ENCODE measurements at regions not wholly inside any gene's neighbourhood (a gene's known extent, or its start where the extent isn't known, plus 50 kb on each side); places are given as distances from the start of the nearest gene placed in this dataset.

DNA sequence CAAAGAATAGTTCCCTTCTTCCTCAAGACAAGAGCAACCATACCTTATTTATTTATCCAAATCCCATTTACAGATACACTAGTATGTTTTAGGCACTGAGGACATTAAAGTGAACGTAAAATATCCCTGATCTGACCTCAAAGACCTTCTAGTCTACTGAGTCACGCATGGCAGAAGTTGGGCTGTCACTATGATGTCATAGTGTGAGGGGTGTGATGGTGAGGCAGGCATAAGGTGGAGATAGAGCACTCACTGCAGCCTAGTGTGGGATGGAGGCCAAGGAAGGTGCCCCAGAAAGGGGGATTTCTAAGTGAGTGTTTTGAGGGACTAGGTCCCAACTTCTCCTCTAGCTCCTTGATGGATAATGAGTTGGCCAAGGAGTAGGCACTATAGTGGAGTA, 249.5 kb upstream of the SKOR2 start:
- TF ChIP-seq FOXP2 (optimal IDR thresholded peaks at IDR 0.05; ENCODE audit: control extremely low read depth, extremely low read length, insufficient read depth) (no peak), EZH2 (IDR thresholded peaks at IDR 0.05) (no peak), POLR2AphosphoS5 (IDR thresholded peaks at IDR 0.05; ENCODE audit: borderline replicate concordance, low read depth, low read length) (no peak)
- H3K36me3 ChIP-seq (ENCODE audit: insufficient read depth, low read length), result no peaks in the 10 kb centered on the region
- no peak overlapping the region for H3K4me3 ChIP-seq
- DNase-seq (ENCODE audit: low read depth, low spot score), result no peak
- no peak overlapping the region for H3K9ac ChIP-seq (ENCODE audit: insufficient read length)
- no peaks in the 10 kb centered on the region for H3K9me3 ChIP-seq (ENCODE audit: low read depth, low read length)
- H3K27ac ChIP-seq, result no peak overlapping the region

DNA sequence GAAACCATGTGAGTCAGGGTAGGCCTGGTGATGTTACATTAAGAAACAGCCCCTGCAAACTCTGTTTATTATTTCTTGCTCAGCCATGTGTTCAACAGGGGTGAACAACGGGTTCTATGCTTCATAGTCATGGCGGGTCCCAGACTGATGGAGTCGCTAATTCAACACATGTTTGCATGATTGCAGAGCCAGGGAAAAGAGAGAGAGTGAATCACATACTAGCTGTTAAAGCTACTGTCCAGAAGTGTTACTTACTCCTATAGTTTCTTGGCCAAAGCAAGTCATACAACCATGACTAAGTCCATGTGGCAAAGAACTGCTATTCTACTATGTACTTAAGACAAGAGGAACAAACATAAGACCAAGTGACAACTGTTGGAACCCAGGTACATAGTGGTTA, 241.2 kb upstream of the SKOR2 start:
- Histone ChIP-seq H3K4me3 (no peak overlapping the region), H3K27ac (no peak overlapping the region), H3K9ac (ENCODE audit: insufficient read length) (no peak overlapping the region), H3K36me3 (ENCODE audit: insufficient read depth, low read length) (no peaks in the 10 kb centered on the region), H3K9me3 (ENCODE audit: low read depth, low read length) (no peaks in the 10 kb centered on the region)
- no peak for DNase-seq (ENCODE audit: low read depth, low spot score)
- TF ChIP-seq POLR2AphosphoS5 (IDR thresholded peaks at IDR 0.05; ENCODE audit: borderline replicate concordance, low read depth, low read length), result no peak
- TF ChIP-seq FOXP2 (optimal IDR thresholded peaks at IDR 0.05; ENCODE audit: control extremely low read depth, extremely low read length, insufficient read depth), result no peak
- no peak for TF ChIP-seq EZH2 (IDR thresholded peaks at IDR 0.05)

DNA sequence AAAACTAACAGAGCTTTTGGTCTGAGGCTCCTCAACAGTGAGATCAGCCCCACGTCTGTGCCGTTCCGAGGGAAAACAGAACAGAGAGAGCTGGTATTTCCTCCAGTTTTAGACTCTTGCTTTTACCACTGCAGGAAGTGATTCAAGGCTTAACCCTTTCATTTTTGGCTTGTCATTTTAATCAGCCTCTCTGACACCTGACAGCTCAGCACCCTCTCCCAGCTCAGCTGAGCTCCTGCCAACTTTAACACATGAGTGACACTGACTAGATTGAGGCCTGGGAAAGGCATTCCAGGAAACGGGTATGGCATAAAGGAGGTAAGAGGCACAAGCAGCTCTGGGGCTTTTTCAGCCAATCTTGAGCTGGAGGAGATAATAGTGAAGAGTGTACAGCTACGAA, 239.4 kb upstream of the SKOR2 start:
- Histone ChIP-seq H3K4me3 (no peak overlapping the region), H3K9ac (ENCODE audit: insufficient read length) (no peak overlapping the region), H3K36me3 (ENCODE audit: insufficient read depth, low read length) (no peaks in the 10 kb centered on the region), H3K27ac (no peak overlapping the region), H3K9me3 (ENCODE audit: low read depth, low read length) (no peaks in the 10 kb centered on the region)
- DNase-seq (ENCODE audit: low read depth, low spot score), result no peak
- no peak for TF ChIP-seq POLR2AphosphoS5 (IDR thresholded peaks at IDR 0.05; ENCODE audit: borderline replicate concordance, low read depth, low read length)
- no peak for TF ChIP-seq EZH2 (IDR thresholded peaks at IDR 0.05)
- no peak for TF ChIP-seq FOXP2 (optimal IDR thresholded peaks at IDR 0.05; ENCODE audit: control extremely low read depth, extremely low read length, insufficient read depth)

DNA sequence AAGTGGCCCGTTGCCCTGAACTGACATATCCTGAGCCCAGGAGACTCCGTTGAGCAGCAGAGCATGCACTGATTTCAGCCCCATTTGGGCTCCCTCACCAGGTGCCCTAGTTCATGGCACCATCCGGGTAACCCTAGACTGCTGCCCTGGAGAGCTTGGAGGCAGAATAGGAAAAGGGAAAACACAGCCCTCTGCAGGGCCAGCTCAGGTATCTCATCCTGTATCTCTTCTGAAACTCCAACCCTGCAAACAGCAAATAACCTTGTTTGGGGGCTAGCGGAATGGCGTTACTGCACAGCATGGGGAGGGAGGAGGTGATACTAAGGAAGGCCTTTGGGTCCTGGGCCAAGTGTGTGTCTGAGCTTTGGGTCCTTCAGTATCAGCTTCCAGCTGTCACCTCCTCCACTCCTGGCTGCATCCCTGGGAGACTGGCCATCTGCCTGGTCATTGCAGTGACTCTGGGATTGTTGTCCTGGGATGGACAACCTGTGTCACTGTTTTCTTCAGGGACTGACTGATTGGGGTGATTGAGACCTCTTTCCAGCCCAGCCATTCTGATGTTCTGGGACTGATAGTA, 233.8 kb upstream of the SKOR2 start:
- no peak overlapping the region for H3K4me3 ChIP-seq
- no peaks in the 10 kb centered on the region for H3K36me3 ChIP-seq (ENCODE audit: insufficient read depth, low read length)
- no peak overlapping the region for H3K9ac ChIP-seq (ENCODE audit: insufficient read length)
- H3K27ac ChIP-seq, result no peak overlapping the region
- no peaks in the 10 kb centered on the region for H3K9me3 ChIP-seq (ENCODE audit: low read depth, low read length)
- TF ChIP-seq POLR2AphosphoS5 (IDR thresholded peaks at IDR 0.05; ENCODE audit: borderline replicate concordance, low read depth, low read length) (no peak), EZH2 (IDR thresholded peaks at IDR 0.05) (no peak), FOXP2 (optimal IDR thresholded peaks at IDR 0.05; ENCODE audit: control extremely low read depth, extremely low read length, insufficient read depth) (no peak)
- no peak for DNase-seq (ENCODE audit: low read depth, low spot score)

DNA sequence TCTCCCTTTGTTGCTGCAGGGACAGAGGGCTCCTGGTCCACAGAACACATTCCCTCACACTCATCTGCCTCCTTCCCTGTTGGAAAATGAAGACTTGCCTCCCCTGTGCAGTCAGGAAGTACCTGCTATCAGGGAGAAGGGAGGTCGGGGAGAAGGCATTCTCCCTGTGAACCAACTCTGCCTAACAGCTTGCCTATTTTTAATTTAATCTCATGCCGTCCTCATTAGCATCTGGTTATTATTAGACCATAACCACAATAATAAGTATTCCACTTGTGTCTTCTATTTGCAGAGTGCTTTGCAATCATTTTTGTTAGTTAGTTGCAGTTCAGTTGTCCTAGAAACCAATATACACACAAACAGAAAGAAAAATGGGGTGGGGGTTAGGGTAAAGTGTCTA, 232.6 kb upstream of the SKOR2 start:
- H3K27ac ChIP-seq, result no peak overlapping the region
- H3K36me3 ChIP-seq (ENCODE audit: insufficient read depth, low read length), result no peaks in the 10 kb centered on the region
- no peak for DNase-seq (ENCODE audit: low read depth, low spot score)
- no peak for TF ChIP-seq EZH2 (IDR thresholded peaks at IDR 0.05)
- no peak for TF ChIP-seq FOXP2 (optimal IDR thresholded peaks at IDR 0.05; ENCODE audit: control extremely low read depth, extremely low read length, insufficient read depth)
- no peak for TF ChIP-seq POLR2AphosphoS5 (IDR thresholded peaks at IDR 0.05; ENCODE audit: borderline replicate concordance, low read depth, low read length)
- H3K9me3 ChIP-seq (ENCODE audit: low read depth, low read length), result no peaks in the 10 kb centered on the region
- H3K4me3 ChIP-seq, result no peak overlapping the region
- H3K9ac ChIP-seq (ENCODE audit: insufficient read length), result no peak overlapping the region

DNA sequence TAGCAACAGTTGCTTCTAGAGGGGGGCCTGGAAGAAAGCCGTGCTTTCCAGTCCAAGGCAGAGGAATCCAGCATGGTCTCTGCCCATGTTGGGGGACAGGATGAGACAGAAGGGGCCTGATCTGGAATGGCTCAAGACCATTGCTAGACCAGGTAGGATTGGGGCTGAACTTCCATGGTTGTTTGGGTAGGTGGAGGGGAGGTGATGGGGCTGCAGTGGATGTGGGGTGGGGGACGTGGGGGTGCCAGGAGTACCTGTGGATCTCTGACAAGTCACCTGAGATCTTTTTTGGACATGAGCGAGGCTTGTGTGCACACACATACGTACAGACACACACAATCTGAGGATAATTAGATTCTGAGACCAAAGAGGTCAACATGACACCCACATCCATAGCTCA, 228.7 kb upstream of the SKOR2 start:
- TF ChIP-seq FOXP2 (optimal IDR thresholded peaks at IDR 0.05; ENCODE audit: control extremely low read depth, extremely low read length, insufficient read depth) (no peak), EZH2 (IDR thresholded peaks at IDR 0.05) (no peak), POLR2AphosphoS5 (IDR thresholded peaks at IDR 0.05; ENCODE audit: borderline replicate concordance, low read depth, low read length) (no peak)

DNA sequence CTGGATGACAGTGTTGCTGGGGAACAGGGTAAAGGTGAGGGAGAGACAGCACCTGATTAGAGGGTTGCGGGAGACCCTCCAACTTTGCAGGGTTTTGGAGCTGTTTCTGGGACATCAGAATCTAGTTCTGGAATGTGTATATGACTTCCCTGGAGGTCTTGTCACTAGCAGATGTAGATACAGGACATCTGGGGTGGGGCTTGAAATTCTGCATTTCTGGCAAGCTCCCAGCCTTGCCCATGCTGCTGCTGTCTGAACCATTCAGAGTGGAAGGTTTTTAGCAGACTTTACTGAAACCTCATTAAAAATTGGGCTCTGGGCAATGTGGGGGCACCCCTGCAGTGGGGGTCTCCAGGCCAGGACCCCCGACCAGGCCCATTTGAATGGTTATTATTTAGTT, 220.3 kb upstream of the SKOR2 start:
- H3K4me3 ChIP-seq, result no peak overlapping the region
- TF ChIP-seq FOXP2 (optimal IDR thresholded peaks at IDR 0.05; ENCODE audit: control extremely low read depth, extremely low read length, insufficient read depth), result no peak
- no peak for TF ChIP-seq EZH2 (IDR thresholded peaks at IDR 0.05)
- no peak for TF ChIP-seq POLR2AphosphoS5 (IDR thresholded peaks at IDR 0.05; ENCODE audit: borderline replicate concordance, low read depth, low read length)
- no peaks in the 10 kb centered on the region for H3K9me3 ChIP-seq (ENCODE audit: low read depth, low read length)
- H3K9ac ChIP-seq (ENCODE audit: insufficient read length), result no peak overlapping the region
- no peaks in the 10 kb centered on the region for H3K36me3 ChIP-seq (ENCODE audit: insufficient read depth, low read length)
- no peak overlapping the region for H3K27ac ChIP-seq
- no peak for DNase-seq (ENCODE audit: low read depth, low spot score)

More for the DNA sequence above, 228.7 kb upstream of the SKOR2 start:
- Histone ChIP-seq H3K27ac (no peak overlapping the region), H3K4me3 (no peak overlapping the region), H3K36me3 (ENCODE audit: insufficient read depth, low read length) (no peaks in the 10 kb centered on the region), H3K9ac (ENCODE audit: insufficient read length) (no peak overlapping the region), H3K9me3 (ENCODE audit: low read depth, low read length) (no peaks in the 10 kb centered on the region)
- no peak for DNase-seq (ENCODE audit: low read depth, low spot score)

DNA sequence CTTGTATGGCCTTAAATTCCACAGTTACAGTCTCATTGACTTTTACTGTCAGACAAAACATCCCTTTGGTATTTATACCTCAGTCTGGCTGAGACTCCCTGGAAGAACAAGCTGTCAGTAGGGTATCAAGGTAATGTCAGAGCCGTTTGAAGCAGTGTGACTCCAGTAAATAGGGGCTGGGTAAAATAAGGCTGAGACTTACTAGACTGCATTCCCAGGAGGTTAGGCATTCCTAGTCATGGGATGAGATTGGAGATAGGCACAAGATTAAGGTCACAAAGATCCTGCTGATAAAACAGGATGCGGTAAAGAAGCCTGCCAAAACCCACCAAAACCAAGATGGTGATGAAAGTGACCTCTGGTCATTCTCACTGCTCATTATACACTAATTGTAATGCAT, 219.5 kb upstream of the SKOR2 start:
- DNase-seq (ENCODE audit: low read depth, low spot score), result no peak
- Histone ChIP-seq H3K36me3 (ENCODE audit: insufficient read depth, low read length) (no peaks in the 10 kb centered on the region), H3K27ac (no peak overlapping the region), H3K4me3 (no peak overlapping the region), H3K9ac (ENCODE audit: insufficient read length) (no peak overlapping the region), H3K9me3 (ENCODE audit: low read depth, low read length) (no peaks in the 10 kb centered on the region)
- TF ChIP-seq FOXP2 (optimal IDR thresholded peaks at IDR 0.05; ENCODE audit: control extremely low read depth, extremely low read length, insufficient read depth), result no peak
- TF ChIP-seq POLR2AphosphoS5 (IDR thresholded peaks at IDR 0.05; ENCODE audit: borderline replicate concordance, low read depth, low read length), result no peak
- TF ChIP-seq EZH2 (IDR thresholded peaks at IDR 0.05), result no peak

DNA sequence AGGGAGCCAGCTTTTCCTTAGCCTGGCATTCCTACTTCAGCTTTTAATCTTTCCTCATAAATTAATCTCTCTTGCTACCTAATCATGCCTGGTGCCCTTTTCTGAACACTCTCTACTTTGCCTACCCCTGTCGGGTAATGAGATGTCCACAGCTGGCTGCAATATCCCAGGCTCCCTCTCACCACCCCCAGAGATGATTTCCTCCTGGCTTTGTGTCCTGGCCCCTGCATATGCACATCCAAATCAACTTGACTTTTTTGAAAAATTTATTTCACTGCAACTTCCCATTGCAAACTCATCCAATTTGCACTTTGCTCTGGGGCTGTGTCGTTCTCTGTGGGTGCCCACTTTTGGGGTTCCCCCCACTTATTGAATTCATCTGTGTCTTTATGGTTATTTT, 218.1 kb upstream of the SKOR2 start:
- Histone ChIP-seq H3K9me3 (ENCODE audit: low read depth, low read length) (no peaks in the 10 kb centered on the region), H3K27ac (no peak overlapping the region), H3K9ac (ENCODE audit: insufficient read length) (no peak overlapping the region), H3K4me3 (no peak overlapping the region), H3K36me3 (ENCODE audit: insufficient read depth, low read length) (no peaks in the 10 kb centered on the region)
- no peak for DNase-seq (ENCODE audit: low read depth, low spot score)
- TF ChIP-seq FOXP2 (optimal IDR thresholded peaks at IDR 0.05; ENCODE audit: control extremely low read depth, extremely low read length, insufficient read depth), result no peak
- TF ChIP-seq POLR2AphosphoS5 (IDR thresholded peaks at IDR 0.05; ENCODE audit: borderline replicate concordance, low read depth, low read length), result no peak
- TF ChIP-seq EZH2 (IDR thresholded peaks at IDR 0.05), result no peak
